ENCODE measurements at regions not wholly inside any gene's neighbourhood (a gene's known extent, or its start where the extent isn't known, plus 50 kb on each side); places are given as distances from the start of the nearest gene placed in this dataset.

DNA sequence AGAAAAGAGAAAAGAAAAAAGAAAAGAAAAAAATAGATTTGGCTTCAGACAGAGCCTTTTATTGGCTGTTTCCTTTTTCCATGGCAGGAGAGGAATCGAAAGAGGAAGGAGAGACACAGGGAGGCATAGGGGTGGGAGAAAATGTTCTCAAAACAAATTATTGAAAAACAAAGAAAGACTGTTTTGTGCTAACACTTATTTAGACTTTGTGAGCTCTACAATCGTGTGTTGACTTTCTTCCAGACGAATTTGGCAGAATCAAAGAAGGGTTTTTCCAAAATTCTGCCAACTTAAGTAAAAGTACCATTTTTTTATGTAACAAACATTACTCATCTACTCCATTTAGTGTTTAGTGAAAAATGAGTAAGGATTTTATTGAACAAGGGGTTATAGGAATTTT is 982.2 kb downstream of the REEP3 start:
- TF ChIP-seq, protein P1, sequence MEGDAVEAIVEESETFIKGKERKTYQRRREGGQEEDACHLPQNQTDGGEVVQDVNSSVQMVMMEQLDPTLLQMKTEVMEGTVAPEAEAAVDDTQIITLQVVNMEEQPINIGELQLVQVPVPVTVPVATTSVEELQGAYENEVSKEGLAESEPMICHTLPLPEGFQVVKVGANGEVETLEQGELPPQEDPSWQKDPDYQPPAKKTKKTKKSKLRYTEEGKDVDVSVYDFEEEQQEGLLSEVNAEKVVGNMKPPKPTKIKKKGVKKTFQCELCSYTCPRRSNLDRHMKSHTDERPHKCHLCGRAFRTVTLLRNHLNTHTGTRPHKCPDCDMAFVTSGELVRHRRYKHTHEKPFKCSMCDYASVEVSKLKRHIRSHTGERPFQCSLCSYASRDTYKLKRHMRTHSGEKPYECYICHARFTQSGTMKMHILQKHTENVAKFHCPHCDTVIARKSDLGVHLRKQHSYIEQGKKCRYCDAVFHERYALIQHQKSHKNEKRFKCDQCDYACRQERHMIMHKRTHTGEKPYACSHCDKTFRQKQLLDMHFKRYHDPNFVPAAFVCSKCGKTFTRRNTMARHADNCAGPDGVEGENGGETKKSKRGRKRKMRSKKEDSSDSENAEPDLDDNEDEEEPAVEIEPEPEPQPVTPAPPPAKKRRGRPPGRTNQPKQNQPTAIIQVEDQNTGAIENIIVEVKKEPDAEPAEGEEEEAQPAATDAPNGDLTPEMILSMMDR (IDR thresholded peaks at IDR 0.05; ENCODE audit: low read depth, low read length, missing control alignments) = no peak
- DNase-seq (ENCODE audit: low read depth) = no peak
- no peak overlapping the region for H3K4me3 ChIP-seq (ENCODE audit: low read depth, low read length)

DNA sequence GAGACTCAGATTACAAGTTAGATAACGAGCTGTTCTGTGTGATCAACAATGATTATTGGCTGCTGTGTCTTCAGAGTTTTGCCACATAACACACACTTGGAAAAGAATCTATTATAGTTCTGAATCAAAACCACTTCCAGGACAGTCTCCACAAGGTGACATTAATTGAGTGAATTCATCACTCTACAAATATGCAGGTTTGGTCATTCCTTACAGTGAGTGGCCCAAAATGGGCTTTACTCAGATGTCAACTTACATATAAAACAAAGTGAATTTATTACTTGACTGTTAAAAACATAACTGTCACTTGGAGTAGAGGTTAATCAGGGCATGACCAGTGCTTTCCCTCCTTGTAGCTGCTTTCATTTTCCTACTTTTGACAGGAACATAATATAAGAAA is 984.3 kb downstream of the REEP3 start:
- DNase-seq (ENCODE audit: low read depth) = no peak
- no peak overlapping the region for H3K4me3 ChIP-seq (ENCODE audit: low read depth, low read length)
- TF ChIP-seq, protein P1 (IDR thresholded peaks at IDR 0.05; ENCODE audit: low read depth, low read length, missing control alignments) = no peak

DNA sequence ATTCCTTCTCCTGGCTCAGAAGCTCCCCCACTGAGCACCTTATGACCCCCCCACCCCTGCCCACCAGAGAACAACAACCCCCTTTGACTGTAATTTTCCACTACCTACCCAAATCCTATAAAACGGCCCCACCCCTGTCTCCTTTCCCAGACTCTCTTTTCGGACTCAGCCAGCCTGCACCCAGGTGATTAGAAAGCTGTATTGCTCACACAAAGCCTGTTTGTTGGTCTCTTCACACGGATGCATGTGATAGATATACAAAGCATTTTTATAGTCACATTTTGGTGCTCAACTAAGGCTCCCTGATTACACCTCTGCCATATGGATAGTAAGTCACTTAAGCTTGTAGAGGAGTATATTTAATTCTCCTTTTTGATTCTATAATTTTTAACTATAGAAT is 985.8 kb downstream of the REEP3 start:
- H3K4me3 ChIP-seq (ENCODE audit: low read depth, low read length) = no peak overlapping the region
- DNase-seq (ENCODE audit: low read depth) = no peak
- TF ChIP-seq, protein P1 (IDR thresholded peaks at IDR 0.05; ENCODE audit: low read depth, low read length, missing control alignments) = no peak

DNA sequence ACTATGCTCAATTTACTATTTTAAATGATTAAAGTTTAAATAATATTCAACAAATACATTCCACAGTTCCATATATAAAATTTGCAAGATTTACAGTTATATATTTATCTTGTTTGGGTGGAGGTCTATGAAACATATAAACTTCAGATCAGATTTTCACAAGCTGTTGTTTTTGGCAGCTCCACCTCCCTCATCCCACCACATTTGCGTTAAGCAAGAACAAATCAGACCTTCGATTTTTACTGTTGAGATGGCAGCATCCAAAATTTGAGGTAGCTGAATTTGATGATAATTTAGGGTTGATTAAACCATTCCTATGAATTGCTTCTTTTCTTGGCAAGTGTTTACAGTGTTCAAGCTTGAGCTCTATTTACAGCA is 986.4 kb downstream of the REEP3 start:
- DNase-seq (ENCODE audit: low read depth) = no peak
- TF ChIP-seq, protein P1 (IDR thresholded peaks at IDR 0.05; ENCODE audit: low read depth, low read length, missing control alignments) = no peak

GRCh38 chr10:64508029-64508661 is 986.9 kb downstream of the REEP3 start:
- H3K4me3 ChIP-seq (ENCODE audit: low read depth, low read length) = no peak overlapping the region
- no peak for DNase-seq (ENCODE audit: low read depth)
- TF ChIP-seq, protein P1 (IDR thresholded peaks at IDR 0.05; ENCODE audit: low read depth, low read length, missing control alignments) = no peak

More for the DNA sequence above, 986.4 kb downstream of the REEP3 start:
- no peak overlapping the region for H3K4me3 ChIP-seq (ENCODE audit: low read depth, low read length)

DNA sequence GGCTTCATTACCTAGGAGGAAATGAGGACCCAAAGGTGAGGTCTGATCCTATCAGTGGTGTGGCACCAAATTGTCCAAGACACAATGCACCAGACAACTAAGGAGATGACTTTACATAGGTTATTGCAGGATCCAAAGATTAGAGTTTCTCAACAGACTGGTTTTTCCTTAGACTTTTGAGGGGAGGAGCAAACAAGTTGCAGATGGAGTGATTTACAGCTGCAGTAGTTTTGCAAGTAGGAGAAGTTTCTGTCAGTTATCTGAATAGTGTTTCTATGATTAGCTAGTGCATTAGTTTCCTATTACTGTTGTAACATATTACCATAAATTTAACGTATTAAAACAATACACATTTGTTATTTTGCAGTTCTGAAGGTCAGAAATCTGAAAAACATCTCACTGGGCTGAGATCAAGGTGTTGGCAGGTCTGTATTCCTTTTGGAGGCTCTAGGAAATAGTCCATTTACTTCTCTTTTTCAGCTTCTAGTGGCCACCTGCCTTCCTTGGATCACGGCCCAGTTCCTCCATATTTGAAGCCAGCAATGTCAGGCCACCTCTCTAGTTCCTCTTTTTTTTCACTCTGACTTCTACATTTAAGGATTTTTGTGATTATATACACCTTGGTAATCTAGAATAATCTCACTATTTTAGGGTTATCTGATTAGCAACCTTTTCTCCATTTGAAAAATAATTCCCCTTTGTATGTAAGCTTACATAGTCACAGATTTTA is 994.9 kb downstream of the REEP3 start:
- DNase-seq (ENCODE audit: low read depth) = no peak
- H3K4me3 ChIP-seq (ENCODE audit: low read depth, low read length) = no peak overlapping the region
- TF ChIP-seq, protein P1 (IDR thresholded peaks at IDR 0.05; ENCODE audit: low read depth, low read length, missing control alignments) = no peak

DNA sequence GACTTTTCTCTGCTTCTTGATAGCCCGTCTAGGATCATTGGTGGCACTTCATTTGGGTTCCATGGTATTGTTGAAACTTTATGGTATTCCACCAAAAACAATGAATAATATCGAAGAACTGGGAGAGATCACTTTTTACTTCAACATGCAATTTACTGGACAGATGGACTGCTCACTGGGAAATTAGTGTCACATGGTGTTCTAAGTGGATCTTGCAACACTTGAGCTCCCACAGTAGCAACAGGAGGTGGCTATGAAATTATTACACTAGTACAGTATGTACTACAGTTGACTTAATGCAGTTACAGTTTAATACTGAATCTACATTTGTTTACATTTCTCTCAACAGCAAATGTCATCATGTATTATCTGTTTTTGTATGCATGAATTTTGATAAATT is 997.3 kb downstream of the REEP3 start:
- TF ChIP-seq, protein P1 (IDR thresholded peaks at IDR 0.05; ENCODE audit: low read depth, low read length, missing control alignments) = no peak
- no peak for DNase-seq (ENCODE audit: low read depth)
- no peak overlapping the region for H3K4me3 ChIP-seq (ENCODE audit: low read depth, low read length)

All from GM12864 (cell line).